ENCODE measurements at regions not wholly inside any gene's neighbourhood (a gene's known extent, or its start where the extent isn't known, plus 50 kb on each side); places are given as distances from the start of the nearest gene placed in this dataset.

DNA sequence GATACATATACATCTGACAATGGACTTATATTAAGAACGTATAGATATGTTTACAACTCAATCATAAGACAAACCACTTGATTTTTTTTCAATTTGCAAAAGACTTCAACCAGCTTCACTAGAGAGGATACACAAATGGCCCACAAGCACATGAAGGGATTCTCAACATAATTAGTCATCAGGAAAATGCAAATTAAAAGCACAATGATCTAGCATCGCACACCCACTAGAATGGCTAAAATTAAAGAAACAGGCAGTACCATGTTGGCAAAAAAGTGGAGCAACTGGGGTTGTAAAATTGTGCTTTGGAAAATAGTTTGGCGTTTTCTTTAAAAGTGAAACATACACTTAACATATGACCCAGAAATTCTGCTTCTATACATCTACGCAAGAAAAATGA, 80.0 kb upstream of the TRIO start (continued):
- TF ChIP-seq, protein P1, sequence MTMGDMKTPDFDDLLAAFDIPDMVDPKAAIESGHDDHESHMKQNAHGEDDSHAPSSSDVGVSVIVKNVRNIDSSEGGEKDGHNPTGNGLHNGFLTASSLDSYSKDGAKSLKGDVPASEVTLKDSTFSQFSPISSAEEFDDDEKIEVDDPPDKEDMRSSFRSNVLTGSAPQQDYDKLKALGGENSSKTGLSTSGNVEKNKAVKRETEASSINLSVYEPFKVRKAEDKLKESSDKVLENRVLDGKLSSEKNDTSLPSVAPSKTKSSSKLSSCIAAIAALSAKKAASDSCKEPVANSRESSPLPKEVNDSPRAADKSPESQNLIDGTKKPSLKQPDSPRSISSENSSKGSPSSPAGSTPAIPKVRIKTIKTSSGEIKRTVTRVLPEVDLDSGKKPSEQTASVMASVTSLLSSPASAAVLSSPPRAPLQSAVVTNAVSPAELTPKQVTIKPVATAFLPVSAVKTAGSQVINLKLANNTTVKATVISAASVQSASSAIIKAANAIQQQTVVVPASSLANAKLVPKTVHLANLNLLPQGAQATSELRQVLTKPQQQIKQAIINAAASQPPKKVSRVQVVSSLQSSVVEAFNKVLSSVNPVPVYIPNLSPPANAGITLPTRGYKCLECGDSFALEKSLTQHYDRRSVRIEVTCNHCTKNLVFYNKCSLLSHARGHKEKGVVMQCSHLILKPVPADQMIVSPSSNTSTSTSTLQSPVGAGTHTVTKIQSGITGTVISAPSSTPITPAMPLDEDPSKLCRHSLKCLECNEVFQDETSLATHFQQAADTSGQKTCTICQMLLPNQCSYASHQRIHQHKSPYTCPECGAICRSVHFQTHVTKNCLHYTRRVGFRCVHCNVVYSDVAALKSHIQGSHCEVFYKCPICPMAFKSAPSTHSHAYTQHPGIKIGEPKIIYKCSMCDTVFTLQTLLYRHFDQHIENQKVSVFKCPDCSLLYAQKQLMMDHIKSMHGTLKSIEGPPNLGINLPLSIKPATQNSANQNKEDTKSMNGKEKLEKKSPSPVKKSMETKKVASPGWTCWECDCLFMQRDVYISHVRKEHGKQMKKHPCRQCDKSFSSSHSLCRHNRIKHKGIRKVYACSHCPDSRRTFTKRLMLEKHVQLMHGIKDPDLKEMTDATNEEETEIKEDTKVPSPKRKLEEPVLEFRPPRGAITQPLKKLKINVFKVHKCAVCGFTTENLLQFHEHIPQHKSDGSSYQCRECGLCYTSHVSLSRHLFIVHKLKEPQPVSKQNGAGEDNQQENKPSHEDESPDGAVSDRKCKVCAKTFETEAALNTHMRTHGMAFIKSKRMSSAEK (CRISPR knock-in tag; IDR thresholded peaks at IDR 0.05; ENCODE audit: borderline replicate concordance) = no peak
- TF ChIP-seq ZNF671 (CRISPR knock-in tag; IDR thresholded peaks at IDR 0.05) (no peak), FOXP1 (CRISPR knock-in tag; IDR thresholded peaks at IDR 0.05; ENCODE audit: borderline replicate concordance) (no peak), OVOL2 (CRISPR knock-in tag; IDR thresholded peaks at IDR 0.05; ENCODE audit: borderline replicate concordance) (no peak), ZBTB21 (CRISPR knock-in tag; IDR thresholded peaks at IDR 0.05; ENCODE audit: borderline replicate concordance) (no peak)
- TF ChIP-seq, protein P2, sequence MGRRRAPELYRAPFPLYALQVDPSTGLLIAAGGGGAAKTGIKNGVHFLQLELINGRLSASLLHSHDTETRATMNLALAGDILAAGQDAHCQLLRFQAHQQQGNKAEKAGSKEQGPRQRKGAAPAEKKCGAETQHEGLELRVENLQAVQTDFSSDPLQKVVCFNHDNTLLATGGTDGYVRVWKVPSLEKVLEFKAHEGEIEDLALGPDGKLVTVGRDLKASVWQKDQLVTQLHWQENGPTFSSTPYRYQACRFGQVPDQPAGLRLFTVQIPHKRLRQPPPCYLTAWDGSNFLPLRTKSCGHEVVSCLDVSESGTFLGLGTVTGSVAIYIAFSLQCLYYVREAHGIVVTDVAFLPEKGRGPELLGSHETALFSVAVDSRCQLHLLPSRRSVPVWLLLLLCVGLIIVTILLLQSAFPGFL (CRISPR knock-in tag; IDR thresholded peaks at IDR 0.05; ENCODE audit: borderline replicate concordance) = no peak
- TF ChIP-seq, protein P3, sequence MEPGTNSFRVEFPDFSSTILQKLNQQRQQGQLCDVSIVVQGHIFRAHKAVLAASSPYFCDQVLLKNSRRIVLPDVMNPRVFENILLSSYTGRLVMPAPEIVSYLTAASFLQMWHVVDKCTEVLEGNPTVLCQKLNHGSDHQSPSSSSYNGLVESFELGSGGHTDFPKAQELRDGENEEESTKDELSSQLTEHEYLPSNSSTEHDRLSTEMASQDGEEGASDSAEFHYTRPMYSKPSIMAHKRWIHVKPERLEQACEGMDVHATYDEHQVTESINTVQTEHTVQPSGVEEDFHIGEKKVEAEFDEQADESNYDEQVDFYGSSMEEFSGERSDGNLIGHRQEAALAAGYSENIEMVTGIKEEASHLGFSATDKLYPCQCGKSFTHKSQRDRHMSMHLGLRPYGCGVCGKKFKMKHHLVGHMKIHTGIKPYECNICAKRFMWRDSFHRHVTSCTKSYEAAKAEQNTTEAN (CRISPR knock-in tag; IDR thresholded peaks at IDR 0.05) = no peak
- TF ChIP-seq, protein P4, sequence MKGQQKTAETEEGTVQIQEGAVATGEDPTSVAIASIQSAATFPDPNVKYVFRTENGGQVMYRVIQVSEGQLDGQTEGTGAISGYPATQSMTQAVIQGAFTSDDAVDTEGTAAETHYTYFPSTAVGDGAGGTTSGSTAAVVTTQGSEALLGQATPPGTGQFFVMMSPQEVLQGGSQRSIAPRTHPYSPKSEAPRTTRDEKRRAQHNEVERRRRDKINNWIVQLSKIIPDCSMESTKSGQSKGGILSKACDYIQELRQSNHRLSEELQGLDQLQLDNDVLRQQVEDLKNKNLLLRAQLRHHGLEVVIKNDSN (CRISPR knock-in tag; IDR thresholded peaks at IDR 0.05) = no peak
- TF ChIP-seq, protein P5, sequence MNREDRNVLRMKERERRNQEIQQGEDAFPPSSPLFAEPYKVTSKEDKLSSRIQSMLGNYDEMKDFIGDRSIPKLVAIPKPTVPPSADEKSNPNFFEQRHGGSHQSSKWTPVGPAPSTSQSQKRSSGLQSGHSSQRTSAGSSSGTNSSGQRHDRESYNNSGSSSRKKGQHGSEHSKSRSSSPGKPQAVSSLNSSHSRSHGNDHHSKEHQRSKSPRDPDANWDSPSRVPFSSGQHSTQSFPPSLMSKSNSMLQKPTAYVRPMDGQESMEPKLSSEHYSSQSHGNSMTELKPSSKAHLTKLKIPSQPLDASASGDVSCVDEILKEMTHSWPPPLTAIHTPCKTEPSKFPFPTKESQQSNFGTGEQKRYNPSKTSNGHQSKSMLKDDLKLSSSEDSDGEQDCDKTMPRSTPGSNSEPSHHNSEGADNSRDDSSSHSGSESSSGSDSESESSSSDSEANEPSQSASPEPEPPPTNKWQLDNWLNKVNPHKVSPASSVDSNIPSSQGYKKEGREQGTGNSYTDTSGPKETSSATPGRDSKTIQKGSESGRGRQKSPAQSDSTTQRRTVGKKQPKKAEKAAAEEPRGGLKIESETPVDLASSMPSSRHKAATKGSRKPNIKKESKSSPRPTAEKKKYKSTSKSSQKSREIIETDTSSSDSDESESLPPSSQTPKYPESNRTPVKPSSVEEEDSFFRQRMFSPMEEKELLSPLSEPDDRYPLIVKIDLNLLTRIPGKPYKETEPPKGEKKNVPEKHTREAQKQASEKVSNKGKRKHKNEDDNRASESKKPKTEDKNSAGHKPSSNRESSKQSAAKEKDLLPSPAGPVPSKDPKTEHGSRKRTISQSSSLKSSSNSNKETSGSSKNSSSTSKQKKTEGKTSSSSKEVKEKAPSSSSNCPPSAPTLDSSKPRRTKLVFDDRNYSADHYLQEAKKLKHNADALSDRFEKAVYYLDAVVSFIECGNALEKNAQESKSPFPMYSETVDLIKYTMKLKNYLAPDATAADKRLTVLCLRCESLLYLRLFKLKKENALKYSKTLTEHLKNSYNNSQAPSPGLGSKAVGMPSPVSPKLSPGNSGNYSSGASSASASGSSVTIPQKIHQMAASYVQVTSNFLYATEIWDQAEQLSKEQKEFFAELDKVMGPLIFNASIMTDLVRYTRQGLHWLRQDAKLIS (CRISPR knock-in tag; IDR thresholded peaks at IDR 0.05; ENCODE audit: borderline replicate concordance) = no peak

DNA sequence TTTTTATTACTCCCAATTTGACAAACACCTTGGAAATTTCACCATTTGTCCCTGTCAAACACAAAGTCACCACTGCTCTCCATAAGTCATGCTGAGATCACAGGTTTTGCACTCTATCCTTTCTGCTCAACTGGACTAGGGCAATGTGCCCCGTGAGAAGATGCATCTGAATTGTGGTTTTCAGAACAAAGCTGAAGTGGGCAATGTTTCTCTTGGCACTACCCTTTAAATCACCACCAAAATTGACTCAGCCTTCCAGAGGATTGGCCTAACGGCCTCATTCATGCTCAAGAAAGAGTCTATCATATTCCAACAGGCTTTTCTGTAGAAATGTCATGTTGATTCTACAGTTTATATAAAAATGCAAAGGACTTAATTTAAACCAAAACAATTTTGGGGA, 81.0 kb upstream of the TRIO start:
- Mint-ChIP-seq H3K4me3 (no peak overlapping the region), H3K27ac (no peak overlapping the region), H3K9me3 (peaks cover 12% of the 10 kb centered on the region), H3K27me3 (ENCODE audit: low read depth) (no peaks in the 10 kb centered on the region), H3K36me3 (no peaks in the 10 kb centered on the region), H3K4me1 (no peaks in the 10 kb centered on the region)
- ChIA-PET CTCF (no interaction called here), POLR2A (no interaction called here)
- DNase-seq (ENCODE audit: low spot score) (no peak), ATAC-seq (no peak)
- TF ChIP-seq SP1 (CRISPR knock-in tag; conservative IDR thresholded peaks at IDR 0.05) (no peak), SOX15 (CRISPR knock-in tag; IDR thresholded peaks at IDR 0.05) (no peak), GABPB1 (CRISPR knock-in tag; IDR thresholded peaks at IDR 0.05) (no peak), NFATC4 (CRISPR knock-in tag; IDR thresholded peaks at IDR 0.05) (no peak), ZNF423 (CRISPR knock-in tag; IDR thresholded peaks at IDR 0.05) (no peak), TEAD4 (CRISPR knock-in tag; IDR thresholded peaks at IDR 0.05) (no peak), RORB (CRISPR knock-in tag; IDR thresholded peaks at IDR 0.05) (no peak)
- TF ChIP-seq, protein P6, sequence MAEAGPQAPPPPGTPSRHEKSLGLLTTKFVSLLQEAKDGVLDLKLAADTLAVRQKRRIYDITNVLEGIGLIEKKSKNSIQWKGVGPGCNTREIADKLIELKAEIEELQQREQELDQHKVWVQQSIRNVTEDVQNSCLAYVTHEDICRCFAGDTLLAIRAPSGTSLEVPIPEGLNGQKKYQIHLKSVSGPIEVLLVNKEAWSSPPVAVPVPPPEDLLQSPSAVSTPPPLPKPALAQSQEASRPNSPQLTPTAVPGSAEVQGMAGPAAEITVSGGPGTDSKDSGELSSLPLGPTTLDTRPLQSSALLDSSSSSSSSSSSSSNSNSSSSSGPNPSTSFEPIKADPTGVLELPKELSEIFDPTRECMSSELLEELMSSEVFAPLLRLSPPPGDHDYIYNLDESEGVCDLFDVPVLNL (CRISPR knock-in tag; IDR thresholded peaks at IDR 0.05; ENCODE audit: borderline replicate concordance, low read depth) = no peak
- TF ChIP-seq, protein P1 (CRISPR knock-in tag; IDR thresholded peaks at IDR 0.05; ENCODE audit: borderline replicate concordance) = no peak
- TF ChIP-seq, protein P3 (CRISPR knock-in tag; IDR thresholded peaks at IDR 0.05) = no peak

Data from WTC11 (cell line).